IMR-90 (cell line): ENCODE measurements at regions not wholly inside any gene's neighbourhood (a gene's known extent, or its start where the extent isn't known, plus 50 kb on each side); places are given as distances from the start of the nearest gene placed in this dataset.

Experiments used
- ATAC-seq: fragments of 200-7000 bp; cut with Tn5 transposase; 2 replicates; pipeline ENCODE4 v1.9.1; 2020; ENCODE audit warnings: low read depth, mild to moderate bottlenecking, moderate library complexity
- BruUV-seq: library from RNA; stranded (reverse); fragments of 400-500 nt; replicated peaks from 2 replicates; lab custom pipeline; 2021; lab: Mats Ljungman, UMichigan
- CTCF ChIA-PET: fragments of 300-600 bp; formaldehyde crosslinking; extraction: SDS; loops from one replicate; lab custom pipeline; 2021; ENCODE audit warnings: antibody characterized with exemption; lab: Yijun Ruan, JAX
- POLR2A ChIA-PET: fragments of 300-600 bp; sonication (Branson Sonifier 250); formaldehyde crosslinking; loops from one replicate; lab custom pipeline; 2022; ENCODE audit warnings: antibody characterized with exemption; ENCODE audit not compliant: unreplicated experiment; lab: Charles Lee
- DNase-seq: peaks from one replicate; pipeline ENCODE4 v3.0.0; 2013
- H2AFZ ChIP-seq: replicated peaks from 2 replicates; pipeline ENCODE3; 2013; ENCODE audit warnings: low read length, mild to moderate bottlenecking; ENCODE audit not compliant: poor library complexity
- H2AK5ac ChIP-seq: 2 replicates; pipeline ENCODE4 v1.6.1; 2013; ENCODE audit warnings: low read depth, low read length, inconsistent platforms
- H2AK9ac ChIP-seq: replicated peaks from 2 replicates; pipeline ENCODE3; 2013; ENCODE audit warnings: mild to moderate bottlenecking, low read depth, low read length, moderate library complexity; ENCODE audit not compliant: poor library complexity
- H2BK120ac ChIP-seq: 2 replicates; pipeline ENCODE4 v1.6.1; 2013; ENCODE audit warnings: low read depth, low read length, inconsistent platforms
- H2BK15ac ChIP-seq: 3 replicates; pipeline ENCODE4 v1.6.1; 2013; ENCODE audit warnings: low read depth, low read length, inconsistent platforms
- H2BK20ac ChIP-seq: 2 replicates; pipeline ENCODE4 v1.6.1; 2013; ENCODE audit warnings: low read depth, mild to moderate bottlenecking, inconsistent platforms, low read length, moderate library complexity
- H2BK5ac ChIP-seq: 2 replicates; pipeline ENCODE4 v1.6.1; 2013; ENCODE audit warnings: mild to moderate bottlenecking, low read depth, low read length, inconsistent platforms; ENCODE audit not compliant: poor library complexity, severe bottlenecking
- H3K14ac ChIP-seq: replicated peaks from 2 replicates; pipeline ENCODE4 v1.6.1; 2013; ENCODE audit warnings: low read depth, low read length, inconsistent platforms
- H3K18ac ChIP-seq: 2 replicates; pipeline ENCODE4 v1.6.1; 2013; ENCODE audit warnings: low read depth, low read length, control low read depth
- H3K23ac ChIP-seq: 2 replicates; pipeline ENCODE4 v1.6.1; 2013; ENCODE audit warnings: low read depth, low read length, inconsistent platforms
- H3K27ac ChIP-seq: 2 replicates; pipeline ENCODE4 v1.5.1; 2013; ENCODE audit warnings: mild to moderate bottlenecking, control low read depth, low read length; ENCODE audit not compliant: insufficient read depth
- H3K27me3 ChIP-seq: 2 replicates; pipeline ENCODE4 v1.6.1; 2013; ENCODE audit warnings: low read length; ENCODE audit not compliant: control insufficient read depth, insufficient read depth
- H3K36me3 ChIP-seq: 2 replicates; pipeline ENCODE4 v1.6.1; 2013; ENCODE audit warnings: low read length, mixed read lengths; ENCODE audit not compliant: control insufficient read depth, insufficient read depth
- H3K4ac ChIP-seq: 2 replicates; pipeline ENCODE4 v1.6.1; 2013; ENCODE audit warnings: low read depth, low read length, inconsistent platforms
- H3K4me1 ChIP-seq: 2 replicates; pipeline ENCODE4 v1.6.1; 2013; ENCODE audit warnings: low read length, mixed read lengths; ENCODE audit not compliant: control insufficient read depth, insufficient read depth
- H3K4me2 ChIP-seq: 2 replicates; pipeline ENCODE4 v1.6.1; 2013; ENCODE audit warnings: low read depth, mild to moderate bottlenecking, control low read depth, low read length, moderate library complexity
- H3K4me3 ChIP-seq: 2 replicates; pipeline ENCODE4 v1.5.1; 2013; ENCODE audit warnings: low read depth, mild to moderate bottlenecking, control low read depth, low read length, moderate library complexity; ENCODE audit not compliant: insufficient read depth
- H3K56ac ChIP-seq: 2 replicates; pipeline ENCODE4 v1.6.1; 2013; ENCODE audit warnings: low read length, inconsistent platforms; ENCODE audit not compliant: insufficient read depth; ENCODE audit errors: extremely low read depth
- H3K79me1 ChIP-seq, 2 experiments: 2 replicates each; pipeline ENCODE4 v1.6.1; 2013; ENCODE audit warnings: low read length in 2 of 2, inconsistent platforms in 1 of 2, low read depth in 1 of 2
- H3K9ac ChIP-seq: 2 replicates; pipeline ENCODE4 v1.6.1; 2013; ENCODE audit warnings: low read depth, low read length, control low read depth
- H3K9me1 ChIP-seq: 2 replicates; pipeline ENCODE4 v1.6.1; 2013; ENCODE audit warnings: low read length, inconsistent platforms; ENCODE audit not compliant: insufficient read depth
- H3K9me3 ChIP-seq: 2 replicates; pipeline ENCODE4 v1.6.1; 2013; ENCODE audit warnings: low read length; ENCODE audit not compliant: control insufficient read depth, insufficient read depth
- H4K20me1 ChIP-seq: 2 replicates; pipeline ENCODE4 v1.6.1; 2013; ENCODE audit warnings: low read length, inconsistent platforms; ENCODE audit not compliant: insufficient read depth
- H4K5ac ChIP-seq: 2 replicates; pipeline ENCODE4 v1.6.1; 2013; ENCODE audit warnings: mild to moderate bottlenecking, low read depth, low read length, control low read depth
- H4K8ac ChIP-seq, 2 experiments: 2 replicates each; pipeline ENCODE4 v1.6.1; 2013; ENCODE audit warnings: low read depth in 2 of 2, low read length in 2 of 2, control low read depth in 1 of 2, inconsistent platforms in 1 of 2
- H4K91ac ChIP-seq: 2 replicates; pipeline ENCODE4 v1.6.1; 2013; ENCODE audit warnings: low read depth, low read length, inconsistent platforms; ENCODE audit not compliant: insufficient read depth
- BHLHE40 ChIP-seq: fragments of 150-350 bp; IDR thresholded peaks from 2 replicates; pipeline ENCODE4 v1.6.1; 2016; ENCODE audit warnings: mild to moderate bottlenecking, low read depth, low read length
- CEBPB ChIP-seq: IDR thresholded peaks from 2 replicates; pipeline ENCODE4 v1.6.1; 2012; ENCODE audit warnings: low read depth, low read length, improper control_type of control experiment
- CHD1 ChIP-seq: IDR thresholded peaks from 2 replicates; pipeline ENCODE4 v1.6.1; 2012; ENCODE audit warnings: low read depth, low read length, improper control_type of control experiment
- CTCF ChIP-seq: conservative IDR thresholded peaks from 2 replicates; pipeline ENCODE4 v1.5.1; 2012; ENCODE audit warnings: mild to moderate bottlenecking, low read depth, low read length, improper control_type of control experiment
- ELK1 ChIP-seq: fragments of 150-350 bp; IDR thresholded peaks from 2 replicates; pipeline ENCODE4 v1.6.1; 2016; ENCODE audit warnings: low read depth, mild to moderate bottlenecking, low read length, moderate library complexity, borderline replicate concordance
- FOS ChIP-seq: fragments of 150-350 bp; IDR thresholded peaks from 2 replicates; pipeline ENCODE4 v1.6.1; 2016; ENCODE audit warnings: low read depth, low read length
- MAFK ChIP-seq: IDR thresholded peaks from 2 replicates; pipeline ENCODE4 v1.6.1; 2012; ENCODE audit warnings: low read depth, low read length, improper control_type of control experiment
- MAZ ChIP-seq: IDR thresholded peaks from 2 replicates; pipeline ENCODE4 v1.6.1; 2012; ENCODE audit warnings: low read depth, mild to moderate bottlenecking, low read length, improper control_type of control experiment, moderate library complexity, borderline replicate concordance
- MXI1 ChIP-seq: IDR thresholded peaks from 2 replicates; pipeline ENCODE4 v1.6.1; 2012; ENCODE audit warnings: low read depth, mild to moderate bottlenecking, low read length, moderate library complexity, borderline replicate concordance
- NFE2L2 ChIP-seq: fragments of 150-350 bp; IDR thresholded peaks from 2 replicates; pipeline ENCODE4 v1.6.1; 2016; ENCODE audit warnings: low read depth, mild to moderate bottlenecking, low read length
- POLR2A ChIP-seq: IDR thresholded peaks from 2 replicates; pipeline ENCODE4 v1.6.1; 2012; ENCODE audit warnings: mild to moderate bottlenecking, low read depth, low read length
- RAD21 ChIP-seq: IDR thresholded peaks from 2 replicates; pipeline ENCODE4 v1.6.1; 2012; ENCODE audit warnings: low read length, improper control_type of control experiment
- RCOR1 ChIP-seq: IDR thresholded peaks from 2 replicates; pipeline ENCODE4 v1.6.1; 2012; ENCODE audit warnings: mild to moderate bottlenecking, low read length, improper control_type of control experiment; ENCODE audit not compliant: insufficient replicate concordance
- RFX5 ChIP-seq: IDR thresholded peaks from 2 replicates; pipeline ENCODE4 v1.8.0; 2012; ENCODE audit warnings: low read depth, mild to moderate bottlenecking, low read length, moderate library complexity
- WGBS, 2 experiments: methylation state at CpG; one replicate each; pipeline versions ENCODE4 v1.1.5 to v1.1.7; 2013; ENCODE audit warnings: missing lambda C conversion rate in 2 of 2; ENCODE audit not compliant: insufficient read length in 1 of 2; ENCODE audit errors: extremely low coverage in 2 of 2; 5-methylcytosine and 5-hydroxymethylcytosine counted together
- dilution Hi-C: fragments of 300-500 bp; cut with HindIII; formaldehyde crosslinking; loops from one replicate; pipeline ENCODE4 v1.14.3; 2018; ENCODE audit warnings: low sequenced_read_pairs; ENCODE audit not compliant: unreplicated experiment
- in situ Hi-C: fragments of 300-500 bp; cut with MboI; formaldehyde crosslinking; loops from 3 replicates; pipeline ENCODE4 v1.14.3; 2019; ENCODE audit warnings: low sequenced_read_pairs, inconsistent platforms, mixed read lengths
- intact Hi-C: fragments of 100-400 bp; cut with micrococcal nuclease; formaldehyde crosslinking; loops from 2 replicates; pipeline ENCODE4 v1.10.0; 2022
- TF ChIP-seq, protein P1 (sequence below): fragments of 150-350 bp; IDR thresholded peaks from 2 replicates; pipeline ENCODE4 v1.6.1; 2017; ENCODE audit warnings: mild to moderate bottlenecking, antibody characterized with exemption, low read length, low read depth

GRCh38 chr2:198304859-198305258 is 500.5 kb downstream of the PLCL1 start:
- Histone ChIP-seq H3K79me1 (no peaks in the 10 kb centered on the region), H3K4me3 (no peak overlapping the region), H2AK5ac (no peak overlapping the region), H3K4me1 (no peaks in the 10 kb centered on the region), H3K18ac (no peak overlapping the region), H3K9me1 (no peaks in the 10 kb centered on the region), H4K20me1 (no peaks in the 10 kb centered on the region), H2BK15ac (no peak overlapping the region), H3K27ac (no peak overlapping the region), H3K14ac (no peak overlapping the region), H3K9ac (no peak overlapping the region), H3K4ac (no peak overlapping the region), H3K23ac (no peak overlapping the region), H4K5ac (no peak overlapping the region), H3K27me3 (0 out of 2 replicates have a peak, but pooled peaks cover 1% of the 10 kb centered on the region), H2BK120ac (no peak overlapping the region), H3K9me3 (no peaks in the 10 kb centered on the region), H3K4me2 (no peak overlapping the region), H3K36me3 (no peaks in the 10 kb centered on the region), H2BK5ac (no peak overlapping the region), H3K56ac (no peak overlapping the region), H2AK9ac (no peak overlapping the region), H4K91ac (no peak overlapping the region), H2AFZ (no peak overlapping the region), H2BK20ac (no peak overlapping the region), H4K8ac (no peak overlapping the region)
- ChIA-PET POLR2A (no interaction called here), CTCF (no interaction called here)
- dilution Hi-C loops: no loop called here
- no peak for DNase-seq
- WGBS, 2 experiments: no CpG with 5 or more reads among the region's 4 CpGs
- no TSS peak for BruUV-seq
- in situ Hi-C loops: loop anchor here (25.0 kb wide), 1 partner anchor 1432 kb away; no protein-coding TSS in a partner anchor
- no peak for ATAC-seq
- intact Hi-C loops: no loop called here
- TF ChIP-seq CTCF (no peak), MAZ (no peak), RCOR1 (no peak), POLR2A (no peak), MXI1 (no peak), CHD1 (no peak), CEBPB (no peak), BHLHE40 (no peak), NFE2L2 (no peak), FOS (no peak), ELK1 (no peak), RAD21 (no peak), RFX5 (no peak), MAFK (no peak)
- TF ChIP-seq, protein P1, sequence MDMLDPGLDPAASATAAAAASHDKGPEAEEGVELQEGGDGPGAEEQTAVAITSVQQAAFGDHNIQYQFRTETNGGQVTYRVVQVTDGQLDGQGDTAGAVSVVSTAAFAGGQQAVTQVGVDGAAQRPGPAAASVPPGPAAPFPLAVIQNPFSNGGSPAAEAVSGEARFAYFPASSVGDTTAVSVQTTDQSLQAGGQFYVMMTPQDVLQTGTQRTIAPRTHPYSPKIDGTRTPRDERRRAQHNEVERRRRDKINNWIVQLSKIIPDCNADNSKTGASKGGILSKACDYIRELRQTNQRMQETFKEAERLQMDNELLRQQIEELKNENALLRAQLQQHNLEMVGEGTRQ: no peak
